Heart right ventricle (tissue), 16 donors: ENCODE measurements at regions not wholly inside any gene's neighbourhood (a gene's known extent, or its start where the extent isn't known, plus 50 kb on each side); places are given as distances from the start of the nearest gene placed in this dataset.
"Not testable (repeated sequence)": the region's sequence is repeated elsewhere in the genome, so short reads cannot be mapped to it uniquely, and the experiment has no call there.

Experiments used
- ATAC-seq, 8 donors: fragments of 200-7000 bp; cut with Tn5 transposase; one replicate each; pipeline ENCODE4 v1.9.1; 2020; ENCODE audit warnings: mild to moderate bottlenecking in 8 of 8, moderate library complexity in 8 of 8, moderate number of reproducible peaks in 1 of 8
- DNase-seq, 2 donors: peaks; one replicate each; pipeline ENCODE4 v3.0.0-alpha.2; 2020
- H3K27ac ChIP-seq, 10 donors: fragments of 200-600 bp; sonication (generic) in 2 of 10; one replicate each; pipeline versions ENCODE4 v1.5.0 to v1.8.0; 2020 to 2022; ENCODE audit warnings: mild to moderate bottlenecking in 3 of 10
- H3K27me3 ChIP-seq, 7 donors: fragments of 200-600 bp; one replicate each; pipeline ENCODE4 v1.8.0; 2021 to 2022; ENCODE audit warnings: mild to moderate bottlenecking in 2 of 7
- H3K36me3 ChIP-seq, 9 donors: fragments of 200-600 bp; sonication (generic) in 1 of 9; one replicate each; pipeline versions ENCODE4 v1.5.0 to v1.8.0; 2020 to 2022; ENCODE audit warnings: mild to moderate bottlenecking in 2 of 9
- H3K4me1 ChIP-seq, 9 donors: fragments of 200-600 bp; sonication (generic) in 1 of 9; one replicate each; pipeline versions ENCODE4 v1.5.0 to v1.8.0; 2020 to 2022; ENCODE audit warnings: mild to moderate bottlenecking in 4 of 9
- H3K4me3 ChIP-seq, 10 donors: fragments of 200-600 bp; sonication (generic) in 2 of 10; one replicate each; pipeline versions ENCODE4 v1.5.0 to v1.8.0; 2020 to 2022; ENCODE audit warnings: mild to moderate bottlenecking in 7 of 10, moderate library complexity in 2 of 10
- H3K9me3 ChIP-seq, 11 donors: fragments of 200-600 bp in 10 of 11; sonication (generic) in 2 of 11; one replicate each; pipeline versions ENCODE4 v1.5.0 to v1.8.0; 2013 to 2022; ENCODE audit warnings: mild to moderate bottlenecking in 2 of 11, control low read depth in 1 of 11, moderate library complexity in 1 of 11
- WGBS, 2 donors: extraction: QIAGEN DNeasy Blood & Tissue Kit; methylation state at CpG; one replicate each; pipeline ENCODE4 v1.1.7; 2013; ENCODE audit warnings: inconsistent platforms in 1 of 2; 5-methylcytosine and 5-hydroxymethylcytosine counted together
- intact Hi-C, 10 donors: fragments of 100-400 bp; cut with DNase I; formaldehyde crosslinking; loops; one replicate each; pipeline versions ENCODE4 v1.11.1 to v1.14.2; 2022
- TF ChIP-seq, protein P1 (sequence below), 9 donors: fragments of 200-600 bp; sonication (generic) in 2 of 9; IDR thresholded peaks; one replicate each; pipeline versions ENCODE4 v1.5.0 to v1.8.0; 2021 to 2022; ENCODE audit warnings: antibody characterized with exemption in 9 of 9, mild to moderate bottlenecking in 5 of 9, moderate library complexity in 1 of 9
- donor health status: Arrhythmogenic right ventricular cardiomyopathy.
- donor health status: ischemic (EF 13 %, LVEDD 7.1; RV severe dilation, severe dysfunction).
- donor health status: healthy with polysubstance abuse.
- donor health status: DM: no; HTN: yes; CAD: no.
- donor health status: DM: no; HTN: no; CAD: no.
- donor health status: ischemic (EF 25% LVEDD 6.9; RV normal size, moderate dysfunction).
- donor health status: ischemic (EF 25% LVEDD 5.7; RV mildly dilated, moderate dysfunction).
- donor health status: healthy.
- donor health status: DM: yes; HTN: yes; CAD: no.
- donor health status: Ischemic cardiomyopathy.
- donor health status: ischemic (EF 35%, LVEDD 5.7; RV mildly dilated, moderate dysfunction).
- donor health status: nonischemic (EF 11% LVEDD 7.7; RV severe dilation, severe dysfunction).
- donor health status: DM: yes; HTN: yes; CAD: no.
- donor health status: PGD.
- donor health status: ischemic (EF 29% LVEDD 5.4; RV normal size, mild dysfunction).
- donor health status: nonischemic (EF 23%, LVEDD 6.1; RV moderate dilation, normal function).

DNA sequence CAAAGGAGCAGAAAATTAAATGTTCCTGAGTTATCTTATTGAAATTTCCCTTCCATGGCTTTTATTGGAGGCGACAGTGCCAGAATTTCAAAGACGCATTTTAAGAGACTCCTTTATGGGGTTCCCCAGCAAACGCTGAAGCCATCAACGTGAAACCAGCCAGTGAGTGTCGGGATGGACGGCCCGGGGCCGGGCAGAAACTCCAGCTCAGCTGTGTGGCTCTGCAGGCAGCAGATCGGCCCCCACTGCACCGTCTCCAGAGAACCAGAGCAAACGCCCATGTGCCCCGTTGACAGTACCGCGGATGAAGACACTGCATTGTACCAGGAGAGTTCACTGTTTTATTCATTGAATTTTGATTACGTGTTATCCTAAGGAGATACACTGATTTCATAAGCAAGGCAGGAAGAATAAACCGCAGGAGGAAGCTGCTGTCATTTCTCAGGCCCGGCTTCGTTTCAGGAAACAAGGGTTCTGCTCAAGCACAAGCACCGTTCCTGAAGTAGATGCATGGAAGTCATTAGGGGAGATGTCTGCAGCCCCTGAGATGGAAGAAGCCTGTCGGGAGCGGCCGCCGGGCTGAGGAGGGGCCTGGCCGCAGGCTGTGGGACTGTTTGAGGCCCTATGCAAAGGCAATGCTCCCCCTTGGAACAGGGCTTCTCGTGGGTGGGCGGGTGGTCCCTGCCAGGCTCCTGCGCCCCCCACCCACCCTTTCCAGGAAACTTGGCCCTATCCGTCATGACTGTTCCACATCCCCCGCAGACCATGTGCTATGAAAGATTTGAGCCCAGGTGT, 639.7 kb downstream of the TBC1D22A start:
- DNase-seq, result no peak
- peaks cover 0 to 32% (median 11%) of the 10 kb centered on the region in 7 donors for H3K27me3 ChIP-seq
- WGBS, 2 donors, result 78 to 81% methylated on average over 29 of the region's 29 CpGs

DNA sequence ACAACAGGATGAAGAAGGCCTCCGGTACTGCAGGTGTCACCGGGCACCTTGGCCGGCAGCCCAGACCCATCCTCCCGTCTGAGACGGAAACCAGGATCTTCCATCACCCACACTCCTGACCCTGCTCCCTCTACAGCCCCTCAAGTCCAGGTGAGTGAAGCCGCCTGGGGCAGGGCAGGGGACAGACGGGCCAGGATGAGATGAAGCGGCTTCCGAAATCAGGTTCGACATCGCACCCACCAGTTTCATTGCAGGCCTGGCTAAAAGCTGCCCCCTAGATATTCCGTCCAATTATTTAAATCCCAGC, 639.1 kb downstream of the TBC1D22A start:
- Histone ChIP-seq H3K4me1 (no peaks in the 10 kb centered on the region), H3K36me3 (no peaks in the 10 kb centered on the region), H3K27ac (no peak overlapping the region), H3K4me3 (no peak overlapping the region), H3K9me3 (no peaks in the 10 kb centered on the region), H3K27me3 (peaks cover 0 to 31% (median 11%) of the 10 kb centered on the region in 7 donors)
- intact Hi-C loops, result no loop called here
- no peak for DNase-seq
- 86 to 87% methylated on average over 12 of the region's 12 CpGs for WGBS, 2 donors
- no peak for ATAC-seq
- TF ChIP-seq, protein P1, sequence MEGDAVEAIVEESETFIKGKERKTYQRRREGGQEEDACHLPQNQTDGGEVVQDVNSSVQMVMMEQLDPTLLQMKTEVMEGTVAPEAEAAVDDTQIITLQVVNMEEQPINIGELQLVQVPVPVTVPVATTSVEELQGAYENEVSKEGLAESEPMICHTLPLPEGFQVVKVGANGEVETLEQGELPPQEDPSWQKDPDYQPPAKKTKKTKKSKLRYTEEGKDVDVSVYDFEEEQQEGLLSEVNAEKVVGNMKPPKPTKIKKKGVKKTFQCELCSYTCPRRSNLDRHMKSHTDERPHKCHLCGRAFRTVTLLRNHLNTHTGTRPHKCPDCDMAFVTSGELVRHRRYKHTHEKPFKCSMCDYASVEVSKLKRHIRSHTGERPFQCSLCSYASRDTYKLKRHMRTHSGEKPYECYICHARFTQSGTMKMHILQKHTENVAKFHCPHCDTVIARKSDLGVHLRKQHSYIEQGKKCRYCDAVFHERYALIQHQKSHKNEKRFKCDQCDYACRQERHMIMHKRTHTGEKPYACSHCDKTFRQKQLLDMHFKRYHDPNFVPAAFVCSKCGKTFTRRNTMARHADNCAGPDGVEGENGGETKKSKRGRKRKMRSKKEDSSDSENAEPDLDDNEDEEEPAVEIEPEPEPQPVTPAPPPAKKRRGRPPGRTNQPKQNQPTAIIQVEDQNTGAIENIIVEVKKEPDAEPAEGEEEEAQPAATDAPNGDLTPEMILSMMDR (IDR thresholded peaks at IDR 0.05), result no peak

More for the DNA sequence above, 639.7 kb downstream of the TBC1D22A start:
- intact Hi-C loops, result no loop called here
- TF ChIP-seq, protein P1 (IDR thresholded peaks at IDR 0.05), result no peak
- no peak for ATAC-seq
- Histone ChIP-seq H3K4me3 (no peak overlapping the region), H3K9me3 (no peaks in the 10 kb centered on the region), H3K4me1 (no peaks in the 10 kb centered on the region), H3K27ac (no peak overlapping the region), H3K36me3 (no peaks in the 10 kb centered on the region)

DNA sequence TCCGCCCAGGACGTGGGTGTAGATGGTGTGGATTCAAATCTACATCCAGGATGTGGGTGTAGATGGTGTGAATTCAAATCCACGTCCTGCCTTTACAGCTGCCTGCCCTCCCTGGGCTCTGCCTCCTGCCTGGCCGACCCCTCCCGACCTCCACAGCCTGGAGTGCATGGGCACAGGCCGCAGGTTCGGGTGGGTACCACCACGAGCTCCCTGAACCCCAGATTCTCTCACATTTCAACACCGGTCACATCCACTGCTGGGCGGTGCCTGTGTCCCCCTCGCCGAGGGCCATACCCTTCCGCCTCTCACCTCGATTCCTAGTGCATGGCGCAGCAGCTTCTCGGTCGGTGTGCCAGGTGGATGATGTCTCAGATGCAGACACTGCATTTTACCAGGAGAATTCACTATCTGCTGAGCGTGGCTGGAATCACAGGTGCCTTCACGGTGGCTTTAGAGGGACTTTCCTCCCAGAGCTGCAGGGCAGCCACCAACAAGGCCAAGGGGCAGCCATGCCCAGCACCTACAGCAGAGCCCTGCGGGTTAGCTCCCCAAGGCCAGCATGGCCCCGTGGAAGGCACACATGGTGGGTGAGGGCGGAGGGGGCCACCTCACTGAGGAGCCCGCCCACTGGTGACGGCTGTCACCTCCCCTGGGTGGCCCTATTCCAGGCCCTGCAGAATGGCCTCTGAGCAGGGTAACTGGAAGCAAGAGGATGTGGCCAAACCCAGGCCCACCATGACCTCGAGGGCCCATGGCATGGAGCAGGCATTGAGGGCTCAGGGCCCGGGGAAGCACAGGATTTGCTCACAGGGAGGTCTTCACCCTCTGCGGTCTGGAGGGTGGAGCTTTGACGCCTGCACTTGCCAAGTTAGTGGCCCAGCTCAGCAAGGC, 638.5 kb downstream of the TBC1D22A start:
- Histone ChIP-seq H3K36me3 (no peaks in the 10 kb centered on the region), H3K4me3 (no peak overlapping the region), H3K9me3 (no peaks in the 10 kb centered on the region), H3K4me1 (no peaks in the 10 kb centered on the region), H3K27ac (no peak overlapping the region), H3K27me3 (peaks cover 0 to 25% (median 11%) of the 10 kb centered on the region in 7 donors)
- 82 to 86% methylated on average over 28 of the region's 28 CpGs for WGBS, 2 donors
- ATAC-seq, result no peak
- intact Hi-C loops, result no loop called here
- TF ChIP-seq, protein P1 (IDR thresholded peaks at IDR 0.05), result no peak
- DNase-seq, result no peak

DNA sequence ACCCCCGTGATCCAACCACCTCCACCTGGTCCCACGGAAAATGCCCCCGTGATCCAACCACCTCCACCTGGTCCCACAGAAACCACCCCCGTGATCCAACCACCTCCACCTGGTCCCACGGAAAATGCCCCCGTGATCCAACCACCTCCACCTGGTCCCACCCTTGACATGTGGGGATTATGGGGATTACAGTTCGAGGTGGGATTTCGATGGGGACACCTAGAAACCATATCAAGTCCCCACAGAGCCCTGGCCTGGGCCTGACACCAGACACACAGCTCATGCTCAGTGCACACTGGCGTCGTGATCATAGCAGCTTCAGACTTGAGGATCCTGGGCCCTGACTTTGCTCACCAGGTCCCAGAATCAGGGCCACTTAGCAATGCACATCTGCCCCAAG, 637.7 kb downstream of the TBC1D22A start:
- H3K36me3 ChIP-seq, H3K4me3 ChIP-seq, intact Hi-C loops, ATAC-seq, DNase-seq, H3K9me3 ChIP-seq, H3K27ac ChIP-seq, H3K4me1 ChIP-seq: not testable (repeated sequence)
- WGBS, 2 donors, result 83 to 93% methylated on average over 7 to 9 of the region's 10 CpGs
- H3K27me3 ChIP-seq, result peaks cover 0 to 25% (median 11%) of the 10 kb centered on the region in 7 donors
